ENCODE measurements at regions not wholly inside any gene's neighbourhood (a gene's known extent, or its start where the extent isn't known, plus 50 kb on each side); places are given as distances from the start of the nearest gene placed in this dataset.

DNA sequence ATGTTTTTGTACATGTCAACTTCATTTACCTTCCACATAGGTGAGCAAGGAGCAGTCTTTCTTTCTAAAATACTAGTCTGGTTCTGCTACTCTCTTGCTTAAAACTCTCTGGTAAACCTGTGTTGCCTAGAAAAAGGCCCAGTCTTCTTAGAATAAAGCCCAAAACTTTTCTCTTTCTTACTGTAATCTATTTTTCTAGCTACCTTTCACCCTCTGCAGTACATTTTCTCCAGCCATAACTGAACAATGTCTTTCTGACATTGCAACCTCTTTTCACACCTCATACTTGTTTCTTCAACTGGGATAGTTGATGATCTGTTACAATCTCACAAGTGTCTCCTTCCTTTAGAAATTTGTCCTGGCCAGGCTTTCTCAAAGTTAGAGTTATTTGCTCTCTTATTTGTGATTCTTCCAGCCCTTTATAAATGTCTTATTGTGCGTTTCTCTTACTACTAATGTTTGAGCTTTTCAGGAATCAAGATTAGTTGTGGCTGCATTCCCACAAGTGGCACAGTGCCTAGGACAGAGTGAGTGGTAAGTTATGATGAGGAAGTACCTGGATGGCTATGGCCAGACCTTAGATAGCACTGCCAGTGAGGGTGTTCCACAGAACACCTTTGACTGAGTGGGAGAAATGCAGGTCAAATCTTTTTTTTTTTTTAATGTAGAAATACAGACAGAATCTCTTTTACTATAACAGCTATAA is 313.4 kb upstream of the SATB1 start:
- Histone ChIP-seq H3K27ac (no peak overlapping the region), H3K4me3 (no peak overlapping the region), H3K36me3 (replicated peaks in 1 of 2) (no peaks in the 10 kb centered on the region), H3K27me3 (no peaks in the 10 kb centered on the region), H3K4me1 (replicated peaks in 1 of 2) (no peaks in the 10 kb centered on the region), H3K9me3 (replicated peaks in 1 of 3) (no peaks in the 10 kb centered on the region)
- intact Hi-C loops (cut with DNase I): no loop called here
- 67 to 80% (median 72%) methylated on average over 1 of the region's 1 CpG for WGBS, 4 donors
- no peak for DNase-seq
- no peak for TF ChIP-seq POLR2A (IDR thresholded peaks at IDR 0.05)
- no peak for TF ChIP-seq CTCF (IDR thresholded peaks at IDR 0.05)

DNA sequence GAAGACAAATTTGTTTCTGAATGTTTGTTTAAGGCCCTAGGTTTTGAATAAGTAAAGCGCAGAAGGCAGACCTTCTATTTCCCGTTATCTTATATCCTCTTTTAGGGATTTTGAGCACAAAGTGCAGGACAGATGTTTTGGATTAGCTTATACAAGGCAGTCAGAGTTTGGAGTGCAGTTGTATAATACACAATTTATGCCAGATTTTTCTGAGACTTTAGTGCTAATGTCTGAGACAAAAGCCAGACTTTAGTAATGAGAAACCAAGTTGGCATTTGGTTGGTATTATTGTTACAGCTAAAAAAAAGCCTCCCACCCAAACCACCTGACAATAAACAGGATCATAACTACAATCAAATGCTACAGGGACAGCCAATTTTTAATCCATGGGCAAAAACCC is 309.9 kb upstream of the SATB1 start:
- intact Hi-C loops (cut with DNase I): no loop called here
- no peak overlapping the region for H3K27ac ChIP-seq
- H3K4me1 ChIP-seq (replicated peaks in 1 of 2): no peaks in the 10 kb centered on the region
- no peak overlapping the region for H3K4me3 ChIP-seq
- H3K9me3 ChIP-seq (replicated peaks in 1 of 3): no peaks in the 10 kb centered on the region
- no peaks in the 10 kb centered on the region for H3K36me3 ChIP-seq (replicated peaks in 1 of 2)
- TF ChIP-seq POLR2A (IDR thresholded peaks at IDR 0.05): no peak
- no peak for TF ChIP-seq CTCF (IDR thresholded peaks at IDR 0.05)
- H3K27me3 ChIP-seq: no peaks in the 10 kb centered on the region
- no peak for DNase-seq
- WGBS, 4 donors: 74 to 83% (median 77%) methylated on average over 2 of the region's 2 CpGs

- 45 to 69% (median 62%) methylated on average over 2 of the region's 2 CpGs for WGBS, 4 donors
- TF ChIP-seq POLR2A (IDR thresholded peaks at IDR 0.05) (no peak), CTCF (IDR thresholded peaks at IDR 0.05) (no peak)
- no peaks in the 10 kb centered on the region for H3K9me3 ChIP-seq (replicated peaks in 1 of 3)
- no peak for DNase-seq
- H3K27ac ChIP-seq: no peak overlapping the region
- H3K4me1 ChIP-seq (replicated peaks in 1 of 2): no peaks in the 10 kb centered on the region
- intact Hi-C loops (cut with DNase I): no loop called here
- H3K4me3 ChIP-seq: no peak overlapping the region
- no peaks in the 10 kb centered on the region for H3K27me3 ChIP-seq
- H3K36me3 ChIP-seq (replicated peaks in 1 of 2): no peaks in the 10 kb centered on the region
These were observed 309.2 kb upstream of the SATB1 start for GRCh38 chr3:18734309-18734708.

DNA sequence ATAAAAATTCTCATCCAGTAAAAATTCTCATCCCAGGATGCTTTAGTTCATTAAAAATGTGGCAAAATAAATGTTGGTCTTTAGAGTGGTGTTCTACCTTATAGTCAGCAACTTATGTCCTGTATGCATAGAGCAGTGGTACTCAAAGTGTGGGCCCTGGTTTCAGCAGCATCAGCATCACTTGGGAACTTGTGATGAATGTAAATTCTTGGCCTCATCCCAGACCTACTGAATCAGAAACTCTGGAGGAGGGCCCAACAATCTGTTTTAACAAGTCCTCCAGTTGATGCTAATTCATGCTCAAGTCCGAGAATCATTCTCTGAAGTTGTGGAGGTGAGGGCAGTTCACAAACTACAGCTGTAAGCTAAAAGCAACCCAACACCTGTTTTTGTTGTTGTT is 307.3 kb upstream of the SATB1 start:
- Histone ChIP-seq H3K9me3 (replicated peaks in 1 of 3) (no peaks in the 10 kb centered on the region), H3K36me3 (replicated peaks in 1 of 2) (no peaks in the 10 kb centered on the region), H3K4me3 (no peak overlapping the region), H3K4me1 (replicated peaks in 1 of 2) (no peaks in the 10 kb centered on the region), H3K27me3 (no peaks in the 10 kb centered on the region), H3K27ac (no peak overlapping the region)
- intact Hi-C loops (cut with DNase I): no loop called here
- 70 to 79% (median 73%) methylated on average over 1 of the region's 1 CpG for WGBS, 4 donors
- DNase-seq: no peak
- TF ChIP-seq POLR2A (IDR thresholded peaks at IDR 0.05) (no peak), CTCF (IDR thresholded peaks at IDR 0.05) (no peak)

Data from adrenal gland (tissue), 9 donors.